GM12892 (cell line): ENCODE measurements at regions not wholly inside any gene's neighbourhood (a gene's known extent, or its start where the extent isn't known, plus 50 kb on each side); places are given as distances from the start of the nearest gene placed in this dataset.

Source experiments
- POLR2A ChIP-seq: IDR thresholded peaks from 2 replicates; pipeline ENCODE4 v1.6.1; 2011; ENCODE audit warnings: low read depth, low read length, control low read depth
- POLR2AphosphoS5 ChIP-seq: IDR thresholded peaks from 2 replicates; pipeline ENCODE4 v1.6.1; 2011; ENCODE audit warnings: low read depth, low read length, control low read depth

DNA sequence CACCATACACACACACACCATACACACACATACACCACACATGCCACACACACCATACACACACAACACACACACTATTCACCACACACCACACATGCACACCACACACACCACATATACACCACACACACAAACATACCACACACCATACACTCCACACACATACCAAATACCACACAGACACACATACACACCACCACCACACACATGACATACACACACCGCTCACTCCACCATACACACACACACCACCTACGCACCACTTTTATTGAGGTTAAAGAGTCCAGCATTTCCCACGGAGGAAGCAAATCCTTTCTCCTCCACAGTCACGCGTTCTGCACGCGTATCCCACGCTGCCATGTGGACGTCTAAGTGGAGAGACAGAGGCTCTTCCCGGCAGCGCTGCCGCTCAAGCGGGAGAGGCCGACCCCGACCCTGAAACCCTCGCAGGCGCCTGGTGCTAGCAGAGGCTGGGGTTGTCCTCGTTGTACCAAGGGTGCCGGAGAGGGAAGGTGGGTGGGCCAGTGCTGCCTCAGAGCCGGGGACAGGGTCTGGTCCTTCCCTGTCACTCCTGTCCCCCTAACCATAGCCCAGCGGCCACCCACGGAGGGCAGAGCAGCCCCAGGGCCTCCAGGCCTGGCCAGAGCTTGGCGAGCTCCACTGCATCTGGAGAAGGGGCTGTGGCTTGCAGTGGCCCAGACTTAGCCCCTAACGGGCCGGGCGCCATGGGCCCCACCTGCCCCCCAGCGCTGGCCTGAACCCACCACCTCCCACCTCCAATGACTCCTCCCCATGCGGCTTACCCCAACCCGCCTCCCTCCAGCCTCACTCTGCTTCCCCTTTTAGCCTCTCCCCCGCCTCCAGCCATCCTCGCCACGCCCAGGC is 1495.0 kb downstream of the BRD1 start:
- TF ChIP-seq POLR2A (no peak), POLR2AphosphoS5 (no peak)
